H1 (cell line): ENCODE measurements at regions not wholly inside any gene's neighbourhood (a gene's known extent, or its start where the extent isn't known, plus 50 kb on each side); places are given as distances from the start of the nearest gene placed in this dataset.

Experiments
- CTCF ChIA-PET: fragments of 300-600 bp; sonication (Branson Sonifier 250); formaldehyde crosslinking; loops from one replicate; lab custom pipeline; 2021; ENCODE audit not compliant: partially characterized antibody; lab: Charles Lee
- POLR2A ChIA-PET: fragments of 300-600 bp; sonication (Branson Sonifier 250); formaldehyde crosslinking; loops from one replicate; lab custom pipeline; 2021; ENCODE audit warnings: inconsistent platforms; ENCODE audit not compliant: partially characterized antibody; lab: Charles Lee
- DNase-seq, 2 experiments: peaks; one replicate each; pipeline versions ENCODE4 v3.0.0 to v3.0.0-alpha.2; 2010 to 2022; ENCODE audit warnings: low spot score in 2 of 2, low read depth in 1 of 2, mixed read lengths in 1 of 2
- FAIRE-seq: peaks from 2 replicates; lab custom pipeline; 2011; peaks lifted over from hg19 to GRCh38; lab: Jason Lieb, UNC
- H2AFZ ChIP-seq: 2 replicates; pipeline ENCODE4 v1.8.1; 2012; ENCODE audit warnings: low read length, inconsistent platforms
- H2AK5ac ChIP-seq: 2 replicates; pipeline ENCODE4 v1.6.1; 2013; ENCODE audit warnings: low read depth, low read length
- H2BK120ac ChIP-seq: replicated peaks from 2 replicates; pipeline ENCODE3; 2013; ENCODE audit warnings: low read depth, low read length, inconsistent platforms
- H2BK12ac ChIP-seq: 2 replicates; pipeline ENCODE4 v1.6.1; 2013; ENCODE audit warnings: low read depth, low read length
- H2BK15ac ChIP-seq: 2 replicates; pipeline ENCODE4 v1.6.1; 2013; ENCODE audit warnings: low read length
- H2BK20ac ChIP-seq: 2 replicates; pipeline ENCODE4 v1.6.1; 2013; ENCODE audit warnings: low read length
- H2BK5ac ChIP-seq: 2 replicates; pipeline ENCODE4 v1.6.1; 2013; ENCODE audit warnings: low read depth, low read length
- H3K14ac ChIP-seq: 2 replicates; pipeline ENCODE4 v1.6.1; 2013; ENCODE audit warnings: inconsistent platforms; ENCODE audit not compliant: insufficient read length
- H3K18ac ChIP-seq: 2 replicates; pipeline ENCODE4 v1.6.1; 2013; ENCODE audit warnings: low read length; ENCODE audit errors: extremely low read depth
- H3K23ac ChIP-seq: 2 replicates; pipeline ENCODE4 v1.6.1; 2013; ENCODE audit warnings: inconsistent platforms; ENCODE audit not compliant: insufficient read length
- H3K23me2 ChIP-seq: 2 replicates; pipeline ENCODE4 v1.6.1; 2013; ENCODE audit warnings: low read depth, low read length
- H3K27ac ChIP-seq: 2 replicates; pipeline ENCODE4 v1.6.1; 2011; ENCODE audit warnings: low read depth, low read length, inconsistent platforms
- H3K27me3 ChIP-seq, 4 experiments: replicated peaks in 1 of 4; 1 replicate in 1 of 4; 2 replicates in 3 of 4; pipeline versions ENCODE4 v1.6.1 to v1.8.1; 2011 to 2013; ENCODE audit warnings: low read length in 3 of 4, mild to moderate bottlenecking in 3 of 4, inconsistent platforms in 2 of 4, mixed read lengths in 2 of 4, moderate library complexity in 1 of 4; ENCODE audit not compliant: control insufficient read depth in 3 of 4, insufficient read depth in 3 of 4; ENCODE audit errors: extremely low read depth in 1 of 4
- H3K36me3 ChIP-seq, 4 experiments: 2 replicates each; pipeline versions ENCODE4 v1.6.1 to v1.8.1; 2011 to 2013; ENCODE audit warnings: mild to moderate bottlenecking in 4 of 4, low read length in 3 of 4, moderate library complexity in 2 of 4, control low read depth in 1 of 4, inconsistent platforms in 1 of 4; ENCODE audit not compliant: insufficient read depth in 4 of 4, control insufficient read depth in 2 of 4
- H3K4ac ChIP-seq: replicated peaks from 2 replicates; pipeline ENCODE3; 2013; ENCODE audit warnings: low read length, low read depth, mixed read lengths, inconsistent platforms; ENCODE audit not compliant: insufficient read length
- H3K4me1 ChIP-seq, 4 experiments: replicated peaks in 1 of 4; 1 replicate in 1 of 4; 2 replicates in 3 of 4; pipeline versions ENCODE4 v1.6.1 to v1.8.1; 2011 to 2013; ENCODE audit warnings: low read length in 3 of 4, inconsistent platforms in 2 of 4, mixed read lengths in 1 of 4; ENCODE audit not compliant: insufficient read depth in 4 of 4, control insufficient read depth in 3 of 4
- H3K4me2 ChIP-seq, 2 experiments: 2 replicates each; pipeline versions ENCODE4 v1.6.1 to v1.8.1; 2011 to 2013; ENCODE audit warnings: low read depth in 2 of 2, low read length in 2 of 2, control low read depth in 1 of 2, inconsistent platforms in 1 of 2, mild to moderate bottlenecking in 1 of 2; ENCODE audit not compliant: insufficient read depth in 1 of 2
- H3K4me3 ChIP-seq, 4 experiments: fragments of 200-600, 300-600 bp in 1 of 4; sonication (generic), shearing (Covaris generic), sonication (Bioruptor Twin) in 1 of 4; 2 replicates each; pipeline versions ENCODE4 v1.5.1 to v1.8.1; 2011 to 2016; ENCODE audit warnings: low read length in 4 of 4, low read depth in 3 of 4, control low read depth in 2 of 4, inconsistent platforms in 2 of 4, mild to moderate bottlenecking in 2 of 4, mixed read lengths in 1 of 4, moderate library complexity in 1 of 4; ENCODE audit not compliant: insufficient read depth in 2 of 4; ENCODE audit errors: extremely low read depth in 1 of 4
- H3K56ac ChIP-seq: replicated peaks from 2 replicates; pipeline ENCODE3; 2013; ENCODE audit warnings: low read depth, mild to moderate bottlenecking, mixed read lengths, low read length, inconsistent platforms; ENCODE audit not compliant: insufficient read length
- H3K79me1 ChIP-seq: 2 replicates; pipeline ENCODE4 v1.6.1; 2013; ENCODE audit warnings: low read depth, low read length, control low read depth
- H3K79me2 ChIP-seq, 2 experiments: 2 replicates each; pipeline versions ENCODE4 v1.6.1 to v1.8.1; 2012 to 2013; ENCODE audit warnings: low read length in 2 of 2, mild to moderate bottlenecking in 2 of 2, inconsistent platforms in 1 of 2; ENCODE audit not compliant: insufficient read depth in 2 of 2, control insufficient read depth in 1 of 2
- H3K9ac ChIP-seq, 4 experiments: replicated peaks in 1 of 4; 1 replicate in 1 of 4; 2 replicates in 3 of 4; pipeline versions ENCODE4 v1.6.1 to v1.8.1; 2011 to 2013; ENCODE audit warnings: low read depth in 3 of 4, low read length in 3 of 4, control low read depth in 2 of 4, mild to moderate bottlenecking in 2 of 4, moderate library complexity in 2 of 4, inconsistent platforms in 1 of 4; ENCODE audit errors: extremely low read depth in 1 of 4
- H3K9me3 ChIP-seq, 2 experiments: 2 replicates each; pipeline versions ENCODE4 v1.6.1 to v1.8.1; 2012 to 2013; ENCODE audit warnings: mild to moderate bottlenecking in 2 of 2, moderate library complexity in 2 of 2, control low read depth in 1 of 2, inconsistent platforms in 1 of 2, low read depth in 1 of 2, low read length in 1 of 2, mixed read lengths in 1 of 2; ENCODE audit not compliant: insufficient read depth in 2 of 2
- H4K20me1 ChIP-seq, 2 experiments: replicated peaks in 1 of 2; 2 replicates each; pipeline versions ENCODE3 to v1.8.1; 2011 to 2013; ENCODE audit warnings: inconsistent platforms in 2 of 2, low read length in 2 of 2, mild to moderate bottlenecking in 1 of 2; ENCODE audit not compliant: insufficient read depth in 2 of 2, control insufficient read depth in 1 of 2
- H4K5ac ChIP-seq: 2 replicates; pipeline ENCODE4 v1.6.1; 2013; ENCODE audit warnings: low read length, low read depth, mixed read lengths, inconsistent platforms; ENCODE audit not compliant: insufficient read length
- H4K8ac ChIP-seq: 2 replicates; pipeline ENCODE4 v1.8.0; 2013; ENCODE audit warnings: mild to moderate bottlenecking, moderate library complexity, low read length, inconsistent platforms; ENCODE audit not compliant: insufficient read depth; ENCODE audit errors: extremely low read depth
- H4K91ac ChIP-seq: replicated peaks from 2 replicates; pipeline ENCODE3; 2013; ENCODE audit warnings: low read length, mixed read lengths, inconsistent platforms; ENCODE audit not compliant: insufficient read length
- KDM5A ChIP-seq: fragments of 200-600 bp; IDR thresholded peaks from 2 replicates; pipeline ENCODE4 v1.7.1; 2012; ENCODE audit warnings: mild to moderate bottlenecking, low read length, inconsistent platforms, mixed read lengths
- NANOG ChIP-seq: IDR thresholded peaks from 2 replicates; pipeline ENCODE4 v1.6.1; 2011; ENCODE audit warnings: low read length, low read depth, mild to moderate bottlenecking, inconsistent platforms; ENCODE audit not compliant: insufficient read depth, poor library complexity, severe bottlenecking
- POLR2A ChIP-seq, 2 experiments: IDR thresholded peaks; 1 replicate in 1 of 2; 2 replicates in 1 of 2; pipeline ENCODE4 v1.6.1; 2011; ENCODE audit warnings: low read depth in 2 of 2, low read length in 2 of 2, mild to moderate bottlenecking in 2 of 2; ENCODE audit errors: control extremely low read depth in 1 of 2
- SIX5 ChIP-seq: IDR thresholded peaks from 2 replicates; pipeline ENCODE4 v1.6.1; 2011; ENCODE audit warnings: mild to moderate bottlenecking, low read depth, low read length

- Histone ChIP-seq H2AFZ (no peak overlapping the region), H2BK120ac (no peak overlapping the region), H3K27ac (no peak overlapping the region), H3K9me3 (no peaks in the 10 kb centered on the region), H3K4ac (no peak overlapping the region), H3K36me3 (no peaks in the 10 kb centered on the region), H4K5ac (no peak overlapping the region), H4K8ac (no peak overlapping the region), H3K4me2 (no peak overlapping the region), H3K4me1 (no peaks in the 10 kb centered on the region), H3K23me2 (no peaks in the 10 kb centered on the region), H4K20me1 (no peaks in the 10 kb centered on the region), H3K23ac (no peak overlapping the region), H2BK12ac (no peak overlapping the region), H3K18ac (no peak overlapping the region), H3K79me2 (no peaks in the 10 kb centered on the region), H2AK5ac (no peak overlapping the region), H3K56ac (no peak overlapping the region), H3K79me1 (no peaks in the 10 kb centered on the region), H3K9ac (no peak overlapping the region), H4K91ac (no peak overlapping the region), H3K14ac (no peak overlapping the region), H3K4me3 (no peak overlapping the region), H2BK15ac (no peak overlapping the region), H2BK5ac (no peak overlapping the region), H2BK20ac (no peak overlapping the region), H3K27me3 (no peaks in the 10 kb centered on the region)
- no peak for FAIRE-seq
- POLR2A ChIA-PET: no interaction called here
- CTCF ChIA-PET: no interaction called here
- DNase-seq: no peak
- TF ChIP-seq KDM5A (no peak), NANOG (no peak), SIX5 (no peak), POLR2A (IDR thresholded peaks at IDR 0.05; ENCODE audit: control extremely low read depth in 1 of 2, low read depth in 2 of 2, low read length in 2 of 2) (no peak)
Observed at GRCh38 chr20:24273251-24273650, 196.2 kb upstream of the SYNDIG1 start.
